ENCODE measurements at regions not wholly inside any gene's neighbourhood (a gene's known extent, or its start where the extent isn't known, plus 50 kb on each side); places are given as distances from the start of the nearest gene placed in this dataset.

GRCh38 chr16:51753467-51754127 lies 602.5 kb upstream of the SALL1 start:
- no peak for DNase-seq

GRCh38 chr16:51752438-51752995 lies 601.4 kb upstream of the SALL1 start:
- no peak for DNase-seq

- DNase-seq: no peak
Measured at GRCh38 chr16:51747329-51747728, 596.3 kb upstream of the SALL1 start.

GRCh38 chr16:51734220-51734619 lies 583.1 kb upstream of the SALL1 start:
- no peak for DNase-seq

GRCh38 chr16:51733181-51733580 lies 582.1 kb upstream of the SALL1 start:
- no peak for DNase-seq

GRCh38 chr16:51731160-51731559 lies 580.1 kb upstream of the SALL1 start:
- DNase-seq: no peak

- no peak for DNase-seq
Measured at GRCh38 chr16:51723036-51723724, 572.1 kb upstream of the SALL1 start.

GRCh38 chr16:51722467-51722866 lies 571.4 kb upstream of the SALL1 start:
- DNase-seq: no peak

GRCh38 chr16:51719376-51719775 lies 568.3 kb upstream of the SALL1 start:
- DNase-seq: no peak

GRCh38 chr16:51716195-51716594 lies 565.1 kb upstream of the SALL1 start:
- DNase-seq: no peak

- DNase-seq: no peak
Measured at GRCh38 chr16:51713502-51713901, 562.4 kb upstream of the SALL1 start.

- no peak for DNase-seq
Measured at GRCh38 chr16:51710905-51711563, 560.0 kb upstream of the SALL1 start.

GRCh38 chr16:51710186-51710585 lies 559.1 kb upstream of the SALL1 start:
- no peak for DNase-seq

- no peak for DNase-seq
Measured at GRCh38 chr16:51708861-51709260, 557.8 kb upstream of the SALL1 start.

- no peak for DNase-seq
Measured at GRCh38 chr16:51707666-51708065, 556.6 kb upstream of the SALL1 start.

- DNase-seq: no peak
Measured at GRCh38 chr16:51705142-51705541, 554.1 kb upstream of the SALL1 start.

GRCh38 chr16:51701025-51701424 lies 550.0 kb upstream of the SALL1 start:
- no peak for DNase-seq

- DNase-seq: no peak
Measured at GRCh38 chr16:51699686-51700396, 548.8 kb upstream of the SALL1 start.

- DNase-seq: no peak
Measured at GRCh38 chr16:51698647-51699046, 547.6 kb upstream of the SALL1 start.

- no peak for DNase-seq
Measured at GRCh38 chr16:51697454-51697853, 546.4 kb upstream of the SALL1 start.

GRCh38 chr16:51696376-51696775 lies 545.3 kb upstream of the SALL1 start:
- DNase-seq: no peak

- DNase-seq: no peak
Measured at GRCh38 chr16:51691109-51691508, 540.0 kb upstream of the SALL1 start.

Measured in nucleus accumbens (tissue), 56 donors.